Trophoblast cell (in vitro differentiated cells and primary cell): ENCODE measurements at regions not wholly inside any gene's neighbourhood (a gene's known extent, or its start where the extent isn't known, plus 50 kb on each side); places are given as distances from the start of the nearest gene placed in this dataset.

ENCODE experiments used
- DNase-seq, 2 donors: peaks; one replicate each; pipeline ENCODE4 v3.0.0-alpha.2; 2016
- H2AFZ ChIP-seq: 2 replicates; pipeline ENCODE4 v1.6.1; 2013; ENCODE audit warnings: low read length, moderate library complexity, mild to moderate bottlenecking; ENCODE audit not compliant: insufficient read depth, poor library complexity
- H2AK5ac ChIP-seq: 2 replicates; pipeline ENCODE4 v1.6.1; 2013; ENCODE audit warnings: mild to moderate bottlenecking, low read length
- H2BK120ac ChIP-seq: 2 replicates; pipeline ENCODE4 v1.6.1; 2013; ENCODE audit warnings: low read length, mild to moderate bottlenecking, moderate library complexity; ENCODE audit not compliant: insufficient read depth, poor library complexity
- H2BK12ac ChIP-seq: 2 replicates; pipeline ENCODE4 v1.6.1; 2013; ENCODE audit warnings: mild to moderate bottlenecking, low read length, moderate library complexity
- H2BK5ac ChIP-seq: 2 replicates; pipeline ENCODE4 v1.6.1; 2013; ENCODE audit warnings: low read length, low read depth, moderate library complexity, mild to moderate bottlenecking; ENCODE audit not compliant: poor library complexity
- H3K14ac ChIP-seq: 2 replicates; pipeline ENCODE4 v1.6.1; 2013; ENCODE audit warnings: mild to moderate bottlenecking, low read length
- H3K18ac ChIP-seq: 2 replicates; pipeline ENCODE4 v1.6.1; 2013; ENCODE audit warnings: mild to moderate bottlenecking, low read length
- H3K23ac ChIP-seq: 2 replicates; pipeline ENCODE4 v1.6.1; 2013; ENCODE audit warnings: low read length
- H3K27ac ChIP-seq: 2 replicates; pipeline ENCODE4 v1.5.1; 2013; ENCODE audit warnings: low read depth, mild to moderate bottlenecking, inconsistent platforms, low read length, moderate library complexity
- H3K27me3 ChIP-seq: 2 replicates; pipeline ENCODE4 v1.6.1; 2013; ENCODE audit warnings: inconsistent platforms, mild to moderate bottlenecking, low read length, moderate library complexity; ENCODE audit not compliant: insufficient read depth
- H3K36me3 ChIP-seq, 2 experiments: 1 replicate in 1 of 2; 2 replicates in 1 of 2; pipeline ENCODE4 v1.6.1; 2013; ENCODE audit warnings: low read length in 2 of 2, mild to moderate bottlenecking in 2 of 2, moderate library complexity in 1 of 2; ENCODE audit not compliant: insufficient read depth in 2 of 2, control insufficient read depth in 1 of 2
- H3K4ac ChIP-seq: 2 replicates; pipeline ENCODE4 v1.6.1; 2013; ENCODE audit warnings: low read depth, mild to moderate bottlenecking, low read length, moderate library complexity
- H3K4me1 ChIP-seq, 2 experiments: 1 replicate in 1 of 2; 2 replicates in 1 of 2; pipeline ENCODE4 v1.6.1; 2013; ENCODE audit warnings: low read length in 2 of 2, mild to moderate bottlenecking in 2 of 2, moderate library complexity in 1 of 2; ENCODE audit not compliant: insufficient read depth in 2 of 2, control insufficient read depth in 1 of 2
- H3K4me2 ChIP-seq: 2 replicates; pipeline ENCODE4 v1.6.1; 2013; ENCODE audit warnings: inconsistent platforms, mild to moderate bottlenecking, low read length, moderate library complexity
- H3K4me3 ChIP-seq: 2 replicates; pipeline ENCODE4 v1.5.1; 2013; ENCODE audit warnings: mild to moderate bottlenecking, low read depth, low read length, inconsistent platforms
- H3K79me1 ChIP-seq: one replicate; pipeline ENCODE4 v1.6.1; 2013; ENCODE audit warnings: low read length
- H3K79me2 ChIP-seq: 2 replicates; pipeline ENCODE4 v1.6.1; 2013; ENCODE audit warnings: low read length, mild to moderate bottlenecking; ENCODE audit not compliant: control insufficient read depth, insufficient read depth, poor library complexity
- H3K9ac ChIP-seq: 2 replicates; pipeline ENCODE4 v1.6.1; 2013; ENCODE audit warnings: mild to moderate bottlenecking, low read length
- H3K9me3 ChIP-seq: 2 replicates; pipeline ENCODE4 v1.6.1; 2013; ENCODE audit warnings: low read depth, mild to moderate bottlenecking, control low read depth, inconsistent platforms, low read length; ENCODE audit not compliant: insufficient read depth
- H4K12ac ChIP-seq: 2 replicates; pipeline ENCODE4 v1.6.1; 2013; ENCODE audit warnings: low read depth, mild to moderate bottlenecking, low read length, moderate library complexity
- H4K8ac ChIP-seq: 2 replicates; pipeline ENCODE4 v1.6.1; 2013; ENCODE audit warnings: low read depth, mild to moderate bottlenecking, low read length, moderate library complexity
- H4K91ac ChIP-seq: one replicate; pipeline ENCODE4 v1.6.1; 2013; ENCODE audit warnings: low read depth, mild to moderate bottlenecking, low read length, moderate library complexity
- WGBS: extraction: QIAGEN DNeasy Blood & Tissue Kit; methylation state at CpG from one replicate; pipeline ENCODE4 v1.1.7; 2013; ENCODE audit warnings: missing lambda C conversion rate; ENCODE audit not compliant: insufficient read length, insufficient coverage; ENCODE audit errors: extremely low coverage; 5-methylcytosine and 5-hydroxymethylcytosine counted together

DNA sequence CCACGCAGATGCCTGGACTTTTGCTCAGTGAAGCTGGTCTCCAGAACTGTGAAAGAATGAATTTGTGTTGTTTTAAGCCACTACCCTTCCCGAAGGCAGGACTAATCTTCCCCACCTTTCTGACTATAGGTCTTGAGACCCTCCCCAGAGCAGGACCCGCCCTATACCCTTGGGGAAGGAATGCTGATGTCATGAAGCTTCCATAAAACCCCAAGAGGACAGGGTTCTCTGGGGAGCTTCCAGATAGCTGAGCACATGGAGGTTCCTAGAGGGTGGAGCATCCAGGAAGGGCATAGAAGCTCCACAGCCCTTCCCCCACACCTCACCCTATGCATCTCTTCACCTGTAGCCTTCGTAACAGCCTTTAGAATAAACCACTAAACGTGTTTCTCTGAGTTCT lies 287.8 kb downstream of the SOX9 start:
- Histone ChIP-seq H2BK12ac (no peak overlapping the region), H3K4me2 (no peak overlapping the region), H4K91ac (no peak overlapping the region), H3K9ac (no peak overlapping the region), H2AK5ac (no peak overlapping the region), H3K4ac (no peak overlapping the region), H3K4me3 (no peak overlapping the region), H4K8ac (no peak overlapping the region), H3K23ac (no peak overlapping the region), H3K79me1 (no peaks in the 10 kb centered on the region), H2BK5ac (no peak overlapping the region), H3K79me2 (no peaks in the 10 kb centered on the region), H3K18ac (no peak overlapping the region), H4K12ac (no peak overlapping the region), H3K36me3 (no peaks in the 10 kb centered on the region), H2BK120ac (no peak overlapping the region), H3K27ac (no peak overlapping the region), H3K4me1 (peaks cover 3 to 13% of the 10 kb centered on the region in 2 experiments), H2AFZ (no peak overlapping the region), H3K27me3 (no peaks in the 10 kb centered on the region), H3K14ac (no peak overlapping the region), H3K9me3 (no peaks in the 10 kb centered on the region)
- DNase-seq, result no peak
- no CpG with 5 or more reads among the region's 5 CpGs for WGBS

DNA sequence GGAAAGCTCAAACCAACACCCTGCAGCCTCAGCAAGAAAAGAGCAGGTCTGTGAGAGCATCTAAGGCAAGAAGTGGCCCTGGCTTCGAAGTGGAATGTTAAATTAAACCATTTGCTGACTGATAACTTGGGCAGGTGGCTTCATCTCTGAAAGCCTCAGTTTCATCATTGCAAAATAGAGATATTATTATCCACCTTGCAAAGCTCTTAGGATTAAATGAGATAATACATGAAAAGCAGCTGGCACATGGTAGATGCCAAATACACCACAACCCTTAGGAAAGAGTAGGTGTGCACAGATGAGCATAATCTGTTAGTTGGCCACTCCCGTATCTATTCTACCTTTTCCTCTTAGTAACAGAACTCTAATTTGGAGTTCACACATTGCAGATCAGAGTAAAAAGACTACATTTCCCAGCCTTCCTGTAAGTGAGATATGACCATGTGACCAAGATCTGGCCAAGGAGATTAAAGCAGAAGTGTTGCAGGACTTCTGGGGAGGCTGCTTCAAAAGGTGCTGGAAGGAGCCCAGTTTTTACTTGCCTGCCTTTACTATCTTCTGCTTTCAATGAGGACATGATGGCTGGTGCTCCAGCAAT lies 288.7 kb downstream of the SOX9 start:
- DNase-seq, result no peak
- Histone ChIP-seq H3K23ac (no peak overlapping the region), H4K8ac (no peak overlapping the region), H3K4me1 (peaks cover 3 to 13% of the 10 kb centered on the region in 2 experiments), H3K18ac (no peak overlapping the region), H3K4me3 (no peak overlapping the region), H3K14ac (no peak overlapping the region), H3K9ac (no peak overlapping the region), H2BK12ac (no peak overlapping the region), H3K27me3 (no peaks in the 10 kb centered on the region), H3K4me2 (no peak overlapping the region), H3K79me1 (no peaks in the 10 kb centered on the region), H4K91ac (no peak overlapping the region), H3K4ac (no peak overlapping the region), H2BK5ac (no peak overlapping the region), H3K9me3 (no peaks in the 10 kb centered on the region), H3K36me3 (no peaks in the 10 kb centered on the region), H2AK5ac (no peak overlapping the region), H3K79me2 (no peaks in the 10 kb centered on the region), H2BK120ac (no peak overlapping the region), H3K27ac (no peak overlapping the region), H4K12ac (no peak overlapping the region), H2AFZ (no peak overlapping the region)
- no CpG with 5 or more reads among the region's 2 CpGs for WGBS

DNA sequence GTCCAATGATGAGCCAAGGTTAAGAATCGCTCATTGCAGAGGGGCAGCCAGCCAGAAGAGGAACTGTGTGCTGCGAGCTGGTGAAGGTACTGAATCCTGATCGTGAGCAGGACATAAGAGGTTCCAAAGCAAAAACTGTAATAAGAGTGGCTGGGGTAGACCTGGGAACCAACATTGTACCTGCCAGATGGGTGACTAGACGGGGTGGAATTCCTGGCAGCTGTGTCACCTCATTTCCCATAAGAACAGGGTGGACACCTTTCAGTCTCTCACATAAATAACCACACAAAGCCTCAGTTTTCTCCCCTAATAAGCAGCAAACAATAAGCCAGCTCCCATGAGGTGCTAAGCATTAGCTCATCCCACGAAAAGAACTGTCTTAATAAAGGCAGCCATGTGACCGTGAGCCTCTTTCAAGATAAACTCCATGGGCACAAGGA lies 290.3 kb downstream of the SOX9 start:
- Histone ChIP-seq H3K27me3 (no peaks in the 10 kb centered on the region), H2BK12ac (no peak overlapping the region), H3K4ac (no peak overlapping the region), H3K9ac (no peak overlapping the region), H2AK5ac (no peak overlapping the region), H3K79me2 (no peaks in the 10 kb centered on the region), H3K4me2 (no peak overlapping the region), H2AFZ (no peak overlapping the region), H3K23ac (no peak overlapping the region), H3K79me1 (no peaks in the 10 kb centered on the region), H3K4me1 (peaks cover 3 to 13% of the 10 kb centered on the region in 2 experiments), H3K9me3 (no peaks in the 10 kb centered on the region), H3K4me3 (no peak overlapping the region), H4K8ac (no peak overlapping the region), H3K27ac (no peak overlapping the region), H3K14ac (no peak overlapping the region), H2BK5ac (no peak overlapping the region), H4K91ac (peak overlapping the region; percentile 20), H3K36me3 (no peaks in the 10 kb centered on the region), H3K18ac (no peak overlapping the region), H2BK120ac (no peak overlapping the region), H4K12ac (no peak overlapping the region)
- no CpG with 5 or more reads among the region's 6 CpGs for WGBS
- peak; percentile 58 to 60 for DNase-seq

DNA sequence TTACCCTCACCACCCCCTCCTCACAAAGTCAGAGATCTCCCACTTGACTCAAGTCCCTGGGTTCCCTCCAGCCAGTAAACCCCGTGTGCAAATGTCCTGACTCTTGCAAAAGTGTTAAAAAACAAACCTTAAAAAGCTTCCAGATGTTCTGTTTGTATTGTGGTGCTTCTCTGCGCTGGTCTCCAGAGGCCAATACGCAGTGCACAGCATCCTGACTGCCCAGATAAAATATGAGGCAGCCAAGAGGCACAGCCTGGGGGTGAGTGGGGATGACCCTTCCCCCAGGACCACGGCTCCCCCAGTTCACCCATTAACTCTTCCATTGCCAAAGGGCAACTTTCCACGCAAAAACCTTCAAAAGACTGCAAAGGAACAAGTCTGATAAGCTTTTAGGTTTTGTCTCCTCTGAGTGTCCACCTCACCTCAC lies 291.8 kb downstream of the SOX9 start:
- no peak overlapping the region for H2AFZ ChIP-seq
- no peak overlapping the region for H3K27ac ChIP-seq
- DNase-seq, result no peak
- no peak overlapping the region for H4K8ac ChIP-seq
- H3K79me2 ChIP-seq, result no peaks in the 10 kb centered on the region
- peak overlapping the region; percentile 10 for H4K91ac ChIP-seq
- no peak overlapping the region for H3K4ac ChIP-seq
- no peak overlapping the region for H3K4me3 ChIP-seq
- no peak overlapping the region for H2BK5ac ChIP-seq
- no peaks in the 10 kb centered on the region for H3K9me3 ChIP-seq
- no peak overlapping the region for H3K18ac ChIP-seq
- H4K12ac ChIP-seq, result no peak overlapping the region
- no peak overlapping the region for H3K14ac ChIP-seq
- whole genome bisulfite sequencing, result no CpG with 5 or more reads among the region's 5 CpGs
- no peak overlapping the region for H3K23ac ChIP-seq
- H3K79me1 ChIP-seq, result no peaks in the 10 kb centered on the region
- no peak overlapping the region for H2BK12ac ChIP-seq
- no peak overlapping the region for H3K9ac ChIP-seq
- H3K36me3 ChIP-seq, result no peaks in the 10 kb centered on the region
- no peaks in the 10 kb centered on the region for H3K27me3 ChIP-seq
- H3K4me2 ChIP-seq, result no peak overlapping the region
- no peak overlapping the region for H2AK5ac ChIP-seq
- no peak overlapping the region for H2BK120ac ChIP-seq
- H3K4me1 ChIP-seq, result peaks cover 3 to 13% of the 10 kb centered on the region in 2 experiments
